22Rv1 (cell line): ENCODE measurements at regions not wholly inside any gene's neighbourhood (a gene's known extent, or its start where the extent isn't known, plus 50 kb on each side); places are given as distances from the start of the nearest gene placed in this dataset.

ENCODE experiments used
- H3K27ac ChIP-seq: fragments of 450-650 bp; 2 replicates; pipeline ENCODE4 v1.5.1; 2017
- ZFX ChIP-seq: fragments of 450-650 bp; IDR thresholded peaks from 2 replicates; pipeline ENCODE4 v1.6.1; 2017; ENCODE audit warnings: antibody characterized with exemption, borderline replicate concordance
- TF ChIP-seq, protein P1 (sequence below): fragments of 450-650 bp; IDR thresholded peaks from 2 replicates; pipeline ENCODE4 v1.5.1; 2017; ENCODE audit warnings: mild to moderate bottlenecking

DNA sequence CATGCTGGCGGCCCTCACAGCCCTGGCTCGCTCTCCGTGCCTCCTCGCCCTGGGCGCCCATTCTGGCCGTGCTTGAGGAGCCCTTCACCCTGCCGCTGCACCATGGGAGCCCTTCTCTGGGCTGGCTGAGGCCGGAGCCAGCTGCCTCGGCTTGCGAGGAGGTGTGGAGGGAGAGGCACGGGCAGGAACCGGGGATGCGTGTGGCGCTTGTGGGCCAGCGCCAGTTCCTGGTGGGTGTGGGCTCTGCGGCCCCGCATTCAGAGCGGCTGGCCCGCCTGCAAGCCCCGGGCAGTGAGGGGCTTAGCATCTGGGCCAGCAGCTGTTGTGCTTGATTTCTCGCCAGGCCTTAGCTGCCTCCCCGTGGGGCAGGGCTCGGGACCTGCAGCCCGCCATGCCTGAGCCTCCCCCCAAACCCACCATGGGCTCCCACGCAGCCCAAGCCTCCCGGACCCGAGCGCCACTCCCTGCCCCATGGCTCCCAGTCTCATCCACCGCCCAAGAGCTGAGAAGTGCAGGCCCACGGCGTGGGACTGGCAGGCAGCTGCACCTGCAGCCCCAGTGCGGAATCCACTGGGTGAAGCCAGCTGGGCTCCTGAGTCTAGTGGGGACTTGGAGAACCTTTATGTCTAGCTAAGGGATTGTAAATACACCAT, 163.4 kb upstream of the LRRC4C start:
- TF ChIP-seq, protein P1, sequence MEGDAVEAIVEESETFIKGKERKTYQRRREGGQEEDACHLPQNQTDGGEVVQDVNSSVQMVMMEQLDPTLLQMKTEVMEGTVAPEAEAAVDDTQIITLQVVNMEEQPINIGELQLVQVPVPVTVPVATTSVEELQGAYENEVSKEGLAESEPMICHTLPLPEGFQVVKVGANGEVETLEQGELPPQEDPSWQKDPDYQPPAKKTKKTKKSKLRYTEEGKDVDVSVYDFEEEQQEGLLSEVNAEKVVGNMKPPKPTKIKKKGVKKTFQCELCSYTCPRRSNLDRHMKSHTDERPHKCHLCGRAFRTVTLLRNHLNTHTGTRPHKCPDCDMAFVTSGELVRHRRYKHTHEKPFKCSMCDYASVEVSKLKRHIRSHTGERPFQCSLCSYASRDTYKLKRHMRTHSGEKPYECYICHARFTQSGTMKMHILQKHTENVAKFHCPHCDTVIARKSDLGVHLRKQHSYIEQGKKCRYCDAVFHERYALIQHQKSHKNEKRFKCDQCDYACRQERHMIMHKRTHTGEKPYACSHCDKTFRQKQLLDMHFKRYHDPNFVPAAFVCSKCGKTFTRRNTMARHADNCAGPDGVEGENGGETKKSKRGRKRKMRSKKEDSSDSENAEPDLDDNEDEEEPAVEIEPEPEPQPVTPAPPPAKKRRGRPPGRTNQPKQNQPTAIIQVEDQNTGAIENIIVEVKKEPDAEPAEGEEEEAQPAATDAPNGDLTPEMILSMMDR: no peak
- no peak for TF ChIP-seq ZFX
- no peak overlapping the region for H3K27ac ChIP-seq

DNA sequence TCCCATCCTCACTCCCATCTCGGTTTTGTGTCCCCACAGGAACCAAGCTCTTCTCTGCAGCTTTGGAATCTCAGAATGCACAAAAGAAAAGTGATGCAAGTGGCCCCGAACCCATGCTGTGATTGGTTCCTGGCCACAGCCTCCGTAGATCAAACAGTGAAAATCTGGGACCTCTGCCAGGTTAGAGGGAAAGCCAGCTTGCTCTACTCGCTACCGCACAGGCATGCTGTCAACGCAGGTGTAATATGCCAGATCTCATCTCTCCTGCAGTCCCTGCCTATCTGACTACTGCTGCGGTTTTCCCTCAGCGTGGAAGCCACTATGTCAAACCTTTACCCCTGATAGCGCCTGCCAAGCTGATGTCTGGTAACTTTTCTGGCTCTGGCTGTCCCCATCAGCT, 200.5 kb upstream of the LRRC4C start:
- no peak for TF ChIP-seq ZFX
- TF ChIP-seq, protein P1: no peak
- H3K27ac ChIP-seq: no peak overlapping the region

DNA sequence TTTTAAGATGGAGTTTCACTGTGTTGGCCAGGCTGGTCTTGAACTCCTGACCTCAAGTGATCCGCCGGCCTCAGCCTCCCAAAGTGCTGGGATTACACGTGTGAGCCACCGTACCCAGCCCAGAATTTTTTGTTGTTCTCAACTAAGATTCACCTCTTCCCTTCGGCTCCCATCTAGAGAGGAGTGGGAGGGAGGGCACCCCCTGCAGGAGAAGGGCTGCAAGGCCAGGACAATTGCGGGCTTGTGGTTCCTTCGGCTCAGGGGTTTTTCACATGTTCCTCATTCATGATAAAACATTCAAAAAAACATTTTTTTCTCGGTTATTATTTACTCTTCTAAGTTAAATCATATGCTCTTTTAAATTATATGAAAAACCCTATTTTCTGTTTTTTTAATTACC, 201.1 kb upstream of the LRRC4C start:
- H3K27ac ChIP-seq: no peak overlapping the region
- TF ChIP-seq ZFX: no peak
- TF ChIP-seq, protein P1: peak; percentile 45

DNA sequence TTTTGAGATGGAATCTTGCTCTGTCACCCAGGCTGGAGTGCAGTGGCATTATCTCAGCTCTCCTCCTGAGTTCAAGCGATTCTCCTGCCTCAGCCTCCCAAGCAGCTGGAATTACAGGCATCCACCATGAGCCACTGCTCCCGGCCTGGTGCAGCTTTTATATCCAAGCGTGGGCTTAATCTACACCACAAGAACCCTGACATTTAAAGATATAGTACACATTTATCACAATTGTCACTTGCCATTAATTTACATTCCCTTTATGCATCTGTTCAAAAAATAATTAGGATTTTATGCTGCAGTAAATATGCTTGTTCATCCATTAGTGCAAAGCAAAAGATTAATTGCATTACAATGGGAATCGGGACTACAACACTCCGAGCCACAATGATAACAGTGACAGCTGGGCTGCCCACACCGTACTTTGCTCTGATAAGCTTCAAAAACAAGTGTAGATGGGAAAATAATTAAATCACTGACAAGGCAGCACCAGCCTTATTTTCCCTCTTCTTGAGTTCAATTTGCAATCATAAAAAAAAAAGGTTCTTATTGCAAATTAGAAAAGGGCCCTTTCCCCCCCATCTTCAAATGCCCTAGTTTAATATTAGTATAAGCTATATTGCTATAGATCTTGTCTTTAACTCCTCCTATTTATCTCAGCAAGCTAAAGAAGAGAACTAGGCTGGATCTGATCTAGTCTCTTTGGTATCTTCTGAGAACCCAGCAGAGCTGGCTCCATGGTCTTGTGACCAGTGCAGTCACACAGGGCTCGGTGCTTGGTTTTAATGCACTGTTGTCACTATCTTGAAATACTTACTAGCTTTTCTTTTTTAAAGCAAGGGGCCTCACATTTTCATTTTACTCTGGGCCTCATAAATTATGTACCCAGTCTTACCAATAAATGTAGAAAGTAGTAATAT, 206.2 kb upstream of the LRRC4C start:
- no peak overlapping the region for H3K27ac ChIP-seq
- TF ChIP-seq ZFX: no peak
- TF ChIP-seq, protein P1: no peak

DNA sequence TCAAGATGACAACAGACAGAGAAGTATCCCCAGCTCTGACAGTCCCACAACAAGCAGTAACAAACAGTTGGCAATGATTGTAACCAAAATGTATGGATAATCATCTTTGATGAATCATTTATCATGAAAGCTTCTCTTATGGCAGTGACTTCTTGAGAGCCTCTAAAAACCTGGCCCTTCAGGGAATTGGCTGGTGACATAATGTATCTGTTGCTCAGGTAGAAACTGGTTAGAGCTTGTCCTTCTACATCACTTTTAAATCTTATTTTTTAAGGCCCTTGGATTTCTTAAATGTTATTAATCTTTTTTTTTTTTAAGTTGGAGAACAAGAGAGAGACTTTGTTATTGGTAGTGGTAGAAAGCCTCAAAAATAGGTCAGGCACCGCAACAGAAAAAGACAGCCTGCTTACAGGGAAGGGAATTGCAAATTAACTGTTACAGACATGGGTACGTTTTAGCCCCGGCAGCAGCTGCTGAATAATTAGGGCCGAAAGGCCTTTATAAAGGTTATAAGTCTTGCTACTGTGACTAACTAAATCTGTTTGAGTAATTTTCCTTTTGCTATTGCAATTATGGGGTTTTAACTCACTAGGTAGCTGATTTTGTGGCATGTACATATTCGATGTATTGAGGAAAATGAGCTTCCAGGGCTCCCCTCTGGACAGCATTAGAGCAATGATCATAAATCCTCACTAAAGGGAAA, 207.7 kb upstream of the LRRC4C start:
- no peak overlapping the region for H3K27ac ChIP-seq
- TF ChIP-seq ZFX: no peak
- TF ChIP-seq, protein P1: no peak

DNA sequence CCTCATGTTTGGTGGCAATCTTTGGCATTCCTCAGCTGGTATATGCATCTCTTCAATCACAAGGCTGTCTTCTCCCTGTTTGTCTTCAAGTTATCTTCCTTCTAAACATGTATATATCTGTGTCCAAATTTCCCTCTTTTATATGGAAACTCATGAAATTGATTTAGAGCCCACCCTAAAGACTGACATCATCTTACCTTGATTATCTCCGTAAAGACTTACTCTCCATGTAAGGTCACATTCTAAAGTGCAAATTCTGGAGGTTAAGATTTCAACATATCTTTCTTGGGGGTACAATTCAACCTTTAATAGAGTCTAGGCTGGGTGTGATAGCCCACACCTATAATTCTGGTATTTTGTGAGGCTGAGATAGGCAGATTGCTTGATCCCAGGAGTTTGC, 215.8 kb upstream of the LRRC4C start:
- TF ChIP-seq, protein P1: no peak
- no peak for TF ChIP-seq ZFX
- H3K27ac ChIP-seq: no peak overlapping the region

DNA sequence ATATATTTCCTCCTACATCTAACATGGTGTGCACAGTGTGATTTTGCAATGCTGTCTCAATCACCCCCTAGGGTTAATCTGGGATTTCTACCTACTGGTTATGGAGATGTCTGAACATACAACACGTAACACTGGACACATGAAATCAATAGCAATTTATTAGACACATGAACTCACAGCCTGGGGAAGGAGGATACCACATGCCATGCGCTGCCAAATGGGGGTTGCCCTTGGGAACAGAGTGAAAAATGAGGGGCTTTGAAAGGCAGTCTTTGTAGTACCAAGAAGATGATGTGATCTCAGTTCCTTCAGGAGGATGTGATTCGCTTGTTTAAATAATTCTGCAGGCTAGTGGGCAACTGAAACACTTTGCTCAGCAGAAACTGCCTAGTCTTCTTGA, 253.6 kb upstream of the LRRC4C start:
- no peak overlapping the region for H3K27ac ChIP-seq

More for the DNA sequence above, 253.6 kb upstream of the LRRC4C start:
- no peak for TF ChIP-seq ZFX
- TF ChIP-seq, protein P1: no peak
